HG02588 (cell line): ENCODE measurements at regions not wholly inside any gene's neighbourhood (a gene's known extent, or its start where the extent isn't known, plus 50 kb on each side); places are given as distances from the start of the nearest gene placed in this dataset.
"Not testable (repeated sequence)": the region's sequence is repeated elsewhere in the genome, so short reads cannot be mapped to it uniquely, and the experiment has no call there.

ENCODE experiments used
- ATAC-seq: cut with Tn5 transposase; IDR thresholded peaks from one replicate; pipeline ENCODE4 v1.9.1; 2021; ENCODE audit warnings: mild to moderate bottlenecking, moderate library complexity; ENCODE audit not compliant: unreplicated experiment

DNA sequence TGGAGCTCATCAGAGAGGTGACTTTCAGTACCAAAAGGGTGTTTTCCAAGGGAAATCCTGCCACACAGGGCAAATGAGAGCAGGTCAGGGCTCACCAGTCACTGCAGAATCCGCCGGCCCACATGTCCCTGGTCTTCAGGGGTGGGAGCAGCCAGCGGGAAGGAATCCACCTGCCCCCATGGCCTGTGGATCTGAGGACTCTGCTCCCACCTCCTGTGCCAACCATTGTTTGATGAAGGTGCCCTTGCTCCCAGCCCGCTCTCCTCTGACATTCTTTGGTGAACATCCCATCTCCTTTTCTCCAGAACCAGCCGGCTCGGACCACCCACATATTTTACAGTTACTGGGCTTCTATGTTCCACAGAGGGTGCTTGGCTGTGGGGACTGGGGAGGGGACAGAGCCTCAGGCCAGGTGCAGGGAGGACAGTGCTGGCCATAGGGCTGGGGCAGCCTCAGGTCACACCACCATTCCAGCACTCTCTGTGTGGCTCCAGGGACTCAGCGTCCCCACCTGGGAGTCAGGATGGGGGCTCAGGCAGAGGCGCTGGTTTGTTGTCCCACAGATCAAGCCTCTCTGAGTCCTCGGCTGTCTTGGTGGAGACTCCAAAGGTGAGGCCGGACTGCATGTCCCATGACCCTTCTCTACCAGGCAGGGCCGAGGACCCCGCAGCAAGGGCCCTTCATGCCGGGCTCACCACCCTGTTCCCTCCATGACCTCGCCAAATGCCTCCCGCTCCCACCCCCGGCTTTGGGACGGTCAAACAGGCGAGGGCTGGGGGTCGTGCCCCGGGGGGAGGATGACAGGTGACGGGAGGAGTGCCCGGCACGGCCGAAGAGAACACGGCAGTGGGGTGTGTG lies 183.2 kb upstream of the ZNF469 start:
- not testable (repeated sequence) for ATAC-seq

GRCh38 chr16:88200154-88200895 lies 182.4 kb upstream of the ZNF469 start:
- ATAC-seq = not testable (repeated sequence)

DNA sequence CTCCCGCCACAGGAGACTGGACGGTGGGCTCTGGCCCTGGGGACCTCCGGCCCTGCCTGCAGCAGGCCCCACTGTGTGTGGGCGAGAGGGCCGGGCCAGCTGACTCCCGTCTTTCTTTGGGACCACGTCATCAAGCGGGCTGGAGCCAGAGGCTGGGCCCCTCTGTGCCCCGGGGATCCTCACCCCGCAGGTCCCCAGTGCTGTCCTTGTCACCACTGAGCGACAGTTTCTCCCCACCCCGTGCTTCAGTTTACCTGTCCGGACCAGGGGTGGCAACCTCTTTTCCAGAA lies 181.9 kb upstream of the ZNF469 start:
- no peak for ATAC-seq

DNA sequence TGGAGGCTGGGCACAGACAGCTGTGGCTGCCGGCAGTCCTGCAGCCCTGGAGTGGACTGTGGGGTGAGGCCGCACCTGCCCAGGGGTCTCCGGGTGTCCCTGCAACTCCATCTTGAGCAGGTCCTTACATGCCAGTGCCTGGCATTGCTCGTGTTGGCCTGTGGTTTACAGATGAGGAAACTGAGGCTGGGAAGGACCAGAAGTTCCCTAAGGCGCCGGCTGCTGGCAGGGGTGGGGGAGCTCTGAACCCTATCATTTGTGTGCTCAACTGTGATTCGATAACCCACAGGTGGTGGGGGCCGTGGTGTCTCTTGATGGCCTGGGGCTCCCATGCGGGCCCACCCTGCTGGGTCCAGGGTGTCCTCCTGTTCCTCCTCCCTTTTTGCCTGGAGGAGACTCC lies 181.1 kb upstream of the ZNF469 start:
- ATAC-seq = not testable (repeated sequence)

GRCh38 chr16:88202207-88202745 lies 180.5 kb upstream of the ZNF469 start:
- ATAC-seq = no peak

GRCh38 chr16:88202856-88203681 lies 179.7 kb upstream of the ZNF469 start:
- not testable (repeated sequence) for ATAC-seq

GRCh38 chr16:88204131-88205110 lies 178.3 kb upstream of the ZNF469 start:
- not testable (repeated sequence) for ATAC-seq

DNA sequence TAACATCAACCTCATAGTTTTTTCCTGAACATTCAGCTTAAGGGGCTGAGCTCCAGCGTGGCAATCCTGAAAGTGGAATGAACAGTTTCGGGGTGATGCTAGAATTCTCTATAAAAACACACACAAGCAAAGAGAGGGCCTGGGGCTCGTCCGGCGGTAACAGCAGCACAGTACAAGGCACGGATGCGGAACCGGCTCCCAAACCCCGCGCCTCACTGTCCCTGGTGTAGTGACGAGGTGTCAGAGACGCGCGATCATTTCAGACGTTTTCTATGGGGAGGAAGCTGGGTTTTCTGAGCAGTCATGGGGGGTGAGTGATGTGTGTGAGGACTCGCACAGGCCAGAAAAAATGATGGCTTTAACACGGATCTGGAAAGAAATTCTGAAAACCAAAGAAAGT lies 177.3 kb upstream of the ZNF469 start:
- ATAC-seq = not testable (repeated sequence)

DNA sequence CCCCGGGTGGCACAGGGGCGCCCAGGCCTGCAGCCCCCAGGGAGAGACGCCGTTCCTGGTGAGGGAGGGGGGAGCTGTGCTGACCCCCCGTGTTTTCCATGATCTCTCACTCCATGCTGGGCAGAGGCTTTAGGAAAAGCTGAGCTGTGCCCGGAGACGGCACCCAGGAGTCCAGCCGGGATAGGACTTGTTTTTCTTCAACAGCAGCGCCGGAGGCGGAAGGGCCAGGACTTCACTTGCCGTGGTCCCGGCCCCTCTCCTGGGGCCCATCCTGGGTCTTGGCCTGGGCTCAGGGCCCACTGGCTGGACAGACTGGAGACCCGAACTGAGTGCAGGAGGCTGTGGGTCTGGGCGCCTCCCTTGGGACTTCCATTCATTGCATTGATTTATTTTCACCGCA lies 176.8 kb upstream of the ZNF469 start:
- not testable (repeated sequence) for ATAC-seq

DNA sequence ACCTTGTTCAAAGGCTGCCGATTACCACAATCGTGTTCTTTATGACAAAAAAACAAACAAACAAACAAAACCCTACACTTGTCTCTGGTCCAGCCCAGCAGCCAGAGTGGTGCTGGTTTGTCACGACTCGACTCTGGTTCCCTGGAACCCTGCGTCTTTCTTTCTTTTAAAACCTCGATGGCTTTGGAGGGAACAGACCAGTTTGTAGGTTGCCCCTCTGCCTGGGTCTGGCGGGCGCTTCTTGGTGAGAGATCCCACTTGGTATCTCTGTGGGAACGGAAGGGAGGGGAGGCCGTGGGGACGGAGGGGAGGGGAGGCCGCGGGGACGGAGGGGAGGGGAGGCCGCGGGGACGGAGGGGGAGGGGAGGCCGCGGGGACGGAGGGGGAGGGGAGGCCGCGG lies 176.2 kb upstream of the ZNF469 start:
- ATAC-seq = not testable (repeated sequence)

DNA sequence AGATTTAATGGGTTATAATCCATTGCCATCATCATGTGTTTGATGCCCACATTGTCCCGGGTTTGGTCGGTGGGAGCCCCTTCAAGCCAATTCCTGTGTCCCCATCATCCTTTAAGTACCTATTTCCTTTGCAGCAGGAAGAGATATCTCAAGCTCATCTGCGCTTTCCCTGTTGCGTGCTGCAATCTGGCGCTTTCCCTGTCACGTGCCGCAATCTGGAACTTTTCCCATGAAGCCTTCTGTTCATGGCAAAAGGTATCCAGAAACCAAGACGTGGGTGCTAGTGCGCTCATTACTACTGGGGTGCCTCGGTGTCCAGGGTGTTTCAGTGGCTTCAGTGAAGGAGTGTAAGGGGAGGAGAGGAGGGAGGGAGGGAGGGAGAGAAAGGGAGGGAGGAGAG lies 174.6 kb upstream of the ZNF469 start:
- ATAC-seq = no peak

DNA sequence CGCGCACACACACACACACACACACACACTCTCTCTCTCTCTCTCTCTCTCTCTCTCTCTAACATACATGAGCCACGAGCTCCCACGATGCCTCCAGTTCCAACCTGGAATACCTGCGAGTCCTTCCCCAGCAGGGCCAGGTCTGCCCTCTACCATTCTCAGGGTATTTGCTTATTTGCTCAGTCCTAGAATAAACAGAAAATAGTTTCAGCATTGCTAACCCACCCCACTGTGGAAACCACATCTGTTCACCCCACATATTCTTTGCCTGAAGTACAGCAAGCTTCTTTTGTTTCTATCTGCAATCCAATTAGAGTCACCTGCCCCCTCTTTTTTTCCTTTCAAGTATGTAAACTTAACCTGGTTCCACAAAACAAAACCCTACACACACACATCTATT lies 174.0 kb upstream of the ZNF469 start:
- not testable (repeated sequence) for ATAC-seq

- not testable (repeated sequence) for ATAC-seq
Measured at GRCh38 chr16:88209579-88209978, 173.2 kb upstream of the ZNF469 start.

DNA sequence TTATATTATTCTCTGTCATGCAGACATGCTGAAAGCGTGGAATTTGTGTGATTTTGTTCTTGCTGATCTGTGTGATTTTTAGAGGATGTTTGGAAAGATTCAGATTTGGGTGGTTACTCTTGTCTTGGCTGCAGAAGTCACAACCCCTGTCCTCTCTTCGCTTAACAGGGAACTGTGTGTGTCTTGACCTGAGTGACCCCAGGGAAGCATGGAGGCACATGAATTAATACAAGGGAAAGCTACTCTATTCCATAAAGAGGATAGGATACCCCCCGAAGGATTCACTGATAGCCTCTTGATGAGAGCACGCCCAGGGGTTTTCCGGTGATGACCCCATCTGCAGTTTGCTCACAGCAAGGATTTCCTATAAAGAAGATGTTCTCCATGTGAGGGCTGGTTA lies 168.8 kb upstream of the ZNF469 start:
- not testable (repeated sequence) for ATAC-seq

DNA sequence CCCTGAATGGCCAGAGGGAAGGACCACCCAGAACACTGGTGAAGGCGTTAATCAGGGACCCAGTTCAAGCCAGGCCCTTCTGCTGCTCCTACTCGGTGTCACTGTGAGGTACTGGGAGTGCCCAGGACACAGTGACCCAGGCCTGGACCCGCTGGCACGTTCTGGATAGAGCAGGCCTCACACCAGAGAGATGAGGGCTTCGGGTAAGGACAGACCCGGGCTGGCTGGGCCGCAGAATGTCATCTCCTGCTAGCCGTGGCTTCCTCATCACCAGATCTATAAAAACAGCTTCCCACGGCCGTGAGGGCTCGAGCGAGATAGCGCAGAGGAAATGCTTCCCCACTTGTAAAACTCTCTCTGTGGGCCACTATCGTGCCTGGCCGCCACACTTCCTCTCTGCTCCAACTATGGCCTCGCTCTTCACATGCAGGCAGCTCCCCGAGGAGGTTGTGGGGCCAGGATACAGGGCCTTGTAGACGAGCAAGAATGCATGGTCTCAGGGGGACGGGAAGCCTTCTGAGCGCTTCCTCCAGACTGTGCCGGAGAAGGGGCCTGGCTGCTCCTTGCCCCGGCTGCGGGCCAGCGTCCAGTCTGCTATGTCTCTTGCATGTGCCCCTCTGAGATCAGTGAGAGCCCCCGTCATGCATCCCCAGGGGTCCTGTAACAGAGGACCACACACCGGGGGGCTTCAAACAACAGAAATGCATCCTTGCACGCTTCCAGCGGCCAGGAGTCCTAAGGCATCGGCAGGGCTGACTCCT lies 161.6 kb upstream of the ZNF469 start:
- not testable (repeated sequence) for ATAC-seq

DNA sequence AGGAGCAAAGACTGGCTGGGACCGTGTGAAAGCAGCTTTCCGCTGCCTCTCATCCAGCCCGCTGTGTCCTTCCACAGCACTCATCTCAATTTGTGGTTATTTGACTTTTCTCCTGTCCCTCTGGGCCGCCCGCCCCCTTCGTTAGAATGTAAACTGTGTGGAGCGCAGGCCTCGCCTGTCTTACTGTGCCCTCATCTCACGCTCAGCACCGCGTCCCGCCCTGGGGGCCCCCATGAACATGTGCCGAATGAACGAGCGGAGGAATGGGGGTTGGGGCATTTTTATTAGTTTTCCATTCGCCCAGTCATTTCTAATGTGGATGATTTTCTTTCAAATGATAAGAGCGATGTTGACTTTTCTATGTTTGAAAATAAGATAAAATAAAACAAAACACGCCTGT lies 159.1 kb upstream of the ZNF469 start:
- ATAC-seq = not testable (repeated sequence)

DNA sequence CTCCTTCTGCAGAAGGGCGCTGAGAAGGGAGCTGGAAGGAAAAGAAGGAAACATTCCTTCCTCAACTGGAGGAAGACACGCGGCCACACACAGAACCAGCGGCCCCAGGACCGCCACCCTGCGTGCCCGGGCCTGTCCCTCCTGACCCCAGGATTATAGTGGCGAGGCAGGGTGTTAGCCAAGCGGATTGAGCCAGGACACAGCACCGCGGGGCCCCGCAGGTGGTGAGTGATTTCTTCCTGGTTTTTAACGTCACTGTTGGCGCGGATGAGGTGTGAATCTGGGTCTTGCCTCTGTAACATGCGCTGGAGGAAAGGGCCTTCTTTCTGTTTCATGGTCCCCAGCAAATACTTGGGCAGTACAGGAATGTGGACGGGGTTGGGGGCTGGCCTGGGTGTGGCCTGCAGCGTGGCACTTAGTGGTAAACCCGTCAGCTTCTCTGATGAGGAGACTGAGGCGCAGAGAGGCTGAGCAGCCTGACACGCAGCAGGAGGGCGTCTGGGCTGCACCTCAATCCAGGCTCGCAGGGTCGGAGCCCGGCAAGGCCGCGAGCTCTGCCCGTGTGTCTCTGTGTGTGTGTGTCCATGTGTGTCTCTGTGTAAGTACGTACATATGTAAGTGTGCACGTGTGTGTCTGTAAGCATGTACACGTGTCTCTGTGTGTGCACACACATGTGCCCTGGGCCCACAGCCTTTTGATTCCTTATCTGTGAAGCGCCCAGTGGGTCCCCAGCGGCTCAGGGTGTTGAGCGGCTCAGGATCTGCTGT lies 158.4 kb upstream of the ZNF469 start:
- ATAC-seq = not testable (repeated sequence)

DNA sequence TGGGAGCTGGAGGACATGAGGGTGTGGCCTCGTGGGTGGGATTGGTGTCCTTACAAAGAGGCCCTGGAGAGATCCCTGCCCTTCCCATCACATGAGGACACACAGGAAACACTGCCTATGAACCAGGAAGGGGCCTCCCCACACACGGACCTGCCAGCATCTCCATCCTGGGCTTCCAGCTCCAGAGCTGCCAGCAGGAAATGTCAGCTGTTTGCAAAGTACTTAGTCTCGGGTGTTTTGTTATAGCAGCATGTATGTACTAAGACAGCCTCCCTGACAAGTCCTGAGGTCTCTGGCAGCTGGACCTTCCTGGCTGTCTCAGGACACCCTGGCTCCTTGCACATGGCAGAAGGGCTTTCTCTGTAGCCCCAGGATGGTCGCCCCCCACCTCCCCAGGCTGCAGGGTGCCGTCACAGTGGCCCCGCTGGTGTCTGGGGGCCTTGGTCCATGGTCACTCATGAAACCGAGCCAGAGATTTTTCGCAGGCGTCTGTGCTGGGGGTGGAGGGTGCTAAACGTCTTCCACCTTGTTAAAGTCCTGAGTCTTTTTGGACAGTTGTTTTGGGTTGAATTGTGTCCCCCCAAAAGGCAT lies 157.0 kb upstream of the ZNF469 start:
- not testable (repeated sequence) for ATAC-seq
